Bone marrow (tissue), 2 donors: ENCODE measurements at regions not wholly inside any gene's neighbourhood (a gene's known extent, or its start where the extent isn't known, plus 50 kb on each side); places are given as distances from the start of the nearest gene placed in this dataset.
"Not testable (repeated sequence)": the region's sequence is repeated elsewhere in the genome, so short reads cannot be mapped to it uniquely, and the experiment has no call there.

Experiments used
- DNase-seq, 2 donors: peaks; one replicate each; lab custom pipeline; 2025; lab: John Stamatoyannopoulos, UW

DNA sequence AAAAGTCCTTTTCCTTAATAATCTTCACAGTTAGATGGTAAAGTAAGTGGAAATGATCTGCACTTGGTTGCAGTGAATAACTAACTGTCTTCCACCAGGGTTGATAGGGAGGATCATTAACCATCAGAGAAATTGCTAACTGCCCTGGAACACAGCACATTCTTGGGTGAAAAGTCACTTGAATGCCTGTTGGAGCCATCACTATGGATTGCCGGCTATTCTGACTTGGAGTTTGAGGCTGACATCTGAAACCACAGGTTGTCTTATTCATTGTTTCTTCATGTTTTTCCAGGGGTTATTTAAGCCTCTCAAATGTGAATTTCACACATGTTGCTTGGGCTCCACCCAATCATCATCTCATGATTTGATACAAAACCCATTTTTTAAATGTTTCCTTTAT, 901.4 kb downstream of the MCTP2 start:
- DNase-seq, result no peak

DNA sequence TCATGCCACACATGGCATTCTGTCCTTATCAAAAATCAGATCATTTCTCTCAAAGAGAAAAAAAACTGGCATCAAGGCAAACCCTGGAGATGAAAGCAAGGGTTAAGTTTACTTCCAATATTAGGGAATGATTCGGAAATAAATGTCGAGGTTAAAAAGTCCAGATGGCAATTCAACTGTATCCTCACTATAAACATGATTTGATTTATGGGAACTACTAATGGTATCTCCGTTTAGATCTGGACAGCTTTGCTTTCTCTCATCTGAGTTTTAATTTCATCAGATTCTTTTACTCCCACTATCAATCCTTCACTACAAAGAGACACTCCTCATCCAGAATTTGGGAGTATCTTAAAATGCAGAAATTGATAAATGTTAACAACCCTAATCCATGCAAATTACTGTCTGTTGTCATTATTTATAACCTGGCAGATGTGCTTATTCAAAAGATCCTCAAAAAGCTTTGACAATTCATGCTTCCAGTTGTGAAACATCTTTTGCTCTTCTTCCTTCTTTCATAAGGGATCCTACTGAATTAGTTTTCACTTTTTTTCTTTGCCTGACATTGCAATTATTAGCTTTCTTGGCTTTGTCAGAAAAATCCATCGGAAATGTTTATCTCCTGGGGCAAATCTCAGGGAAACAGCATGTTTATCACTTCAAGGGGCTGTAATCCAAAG, 903.2 kb downstream of the MCTP2 start:
- no peak for DNase-seq

DNA sequence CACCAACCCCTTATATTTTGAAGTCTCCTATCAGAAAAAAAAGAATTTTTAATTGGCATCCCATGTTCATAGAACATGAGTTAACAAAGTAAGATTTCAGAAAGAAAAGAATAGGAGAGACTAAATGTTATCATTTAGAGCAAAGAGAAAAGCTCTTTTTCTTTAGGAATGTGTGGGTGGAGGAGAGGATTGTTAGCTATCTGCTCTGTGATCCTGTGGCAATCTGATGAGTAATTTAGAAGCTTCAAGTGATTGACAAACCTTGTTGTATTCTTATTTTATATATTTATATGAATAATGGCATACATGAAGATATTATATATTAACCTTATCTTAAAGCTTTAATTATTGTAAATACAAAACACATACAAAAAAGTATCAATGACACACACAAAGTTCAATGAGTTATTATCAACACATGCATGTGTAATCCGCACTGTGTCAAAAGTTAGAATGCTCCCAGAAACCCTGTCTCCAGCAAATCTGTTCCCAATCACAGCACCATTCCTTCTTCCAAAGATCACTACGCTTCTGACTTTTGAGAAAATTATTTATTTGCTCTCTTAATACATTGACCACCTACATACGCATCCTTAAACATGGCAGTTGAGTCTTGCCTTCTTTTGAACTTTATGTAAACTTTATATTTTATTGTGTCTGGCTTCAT, 907.4 kb downstream of the MCTP2 start:
- DNase-seq, result no peak

DNA sequence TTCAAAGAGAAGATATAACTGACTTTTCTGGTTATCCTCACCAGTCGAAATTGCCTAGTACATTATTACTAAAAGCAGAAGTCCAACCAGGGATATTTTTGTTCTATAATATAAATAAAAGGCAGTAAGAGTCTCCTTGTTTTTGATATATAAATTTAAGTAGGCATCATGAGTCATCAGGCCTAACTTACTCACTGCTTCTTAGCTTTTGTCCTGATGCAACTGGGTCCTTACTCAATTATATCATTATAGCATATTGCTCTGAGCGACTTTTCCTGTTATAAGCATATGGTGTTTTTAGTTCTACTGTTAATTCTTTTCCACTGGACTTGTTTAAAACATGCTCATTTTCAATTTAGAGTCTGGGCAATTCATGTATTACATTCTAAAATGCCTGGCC, 910.1 kb downstream of the MCTP2 start:
- DNase-seq, result no peak

DNA sequence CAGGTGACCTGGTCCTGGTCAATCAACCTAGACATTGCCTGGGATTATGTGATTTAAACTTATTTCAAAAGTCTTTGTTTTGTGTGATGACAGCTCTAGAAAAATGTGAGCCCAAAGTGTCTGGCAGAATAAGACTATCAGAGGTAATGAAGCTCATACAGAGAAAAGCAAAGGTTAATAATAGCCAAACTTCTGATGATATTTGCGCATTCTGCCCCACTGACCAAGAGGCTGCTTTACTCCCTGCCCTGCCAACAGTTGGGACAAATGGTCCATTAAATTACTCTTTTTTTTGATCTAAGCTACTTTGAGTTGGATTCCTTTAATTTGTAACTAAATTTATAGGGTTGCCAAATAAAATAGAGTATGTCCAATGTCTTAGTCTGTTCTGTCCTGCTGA, 911.2 kb downstream of the MCTP2 start:
- DNase-seq, result no peak

DNA sequence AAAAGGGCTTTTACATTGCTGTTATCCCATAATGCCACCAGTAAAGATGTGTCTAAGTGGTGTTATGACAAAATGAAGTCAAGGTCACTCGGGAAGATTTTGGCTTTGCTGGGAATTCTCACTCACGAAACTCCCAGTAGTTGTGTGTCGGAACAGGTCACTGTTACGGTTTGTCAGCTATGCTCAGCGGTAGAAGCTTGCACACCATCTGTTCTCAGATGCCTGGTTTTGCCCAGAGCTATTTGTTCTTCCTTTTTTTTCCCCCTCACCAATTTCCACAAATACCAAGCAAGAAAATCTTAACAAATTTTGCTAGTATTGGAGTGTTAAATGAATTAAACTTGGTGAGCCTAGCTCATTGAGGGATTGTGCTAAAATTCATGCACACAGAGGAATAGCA, 915.1 kb downstream of the MCTP2 start:
- no peak for DNase-seq

DNA sequence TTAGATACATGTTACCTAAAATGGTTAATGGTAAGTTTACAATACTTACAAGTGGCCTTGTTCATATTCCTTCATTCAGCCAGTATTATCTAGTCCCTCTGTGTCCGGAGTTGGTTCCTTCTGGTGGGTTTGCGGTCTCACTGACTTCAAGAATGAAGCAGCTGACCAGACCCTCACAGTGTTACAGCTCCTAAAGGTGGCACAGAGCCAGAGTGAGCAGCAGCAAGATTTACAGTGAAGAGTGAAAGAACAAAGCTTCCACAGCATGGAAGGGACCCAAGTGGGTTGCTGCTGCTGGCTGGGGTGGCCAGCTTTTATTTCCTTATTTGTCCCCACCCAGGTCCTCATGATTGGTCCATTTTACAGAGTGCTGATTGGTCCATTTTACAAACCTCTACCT, 916.8 kb downstream of the MCTP2 start:
- DNase-seq, result no peak

DNA sequence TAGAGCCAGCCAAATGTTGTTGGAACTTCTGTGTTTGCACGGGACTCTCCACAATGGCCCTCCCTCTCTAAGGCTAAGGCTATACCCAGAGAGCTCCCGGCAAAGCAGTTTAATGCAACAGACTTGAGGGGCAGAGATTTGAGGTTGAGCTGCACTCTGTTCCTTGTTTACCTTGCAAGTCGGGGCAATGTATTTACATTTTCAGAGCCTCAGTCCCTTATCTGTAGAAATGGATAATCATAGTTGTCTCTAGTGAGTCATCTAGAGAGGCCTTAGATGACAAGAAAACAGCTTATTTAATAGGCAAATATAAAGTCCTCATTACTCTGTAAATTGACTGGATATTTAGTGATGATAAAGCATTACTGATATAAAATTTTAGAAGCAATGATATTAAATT, 917.7 kb downstream of the MCTP2 start:
- DNase-seq, result no peak

DNA sequence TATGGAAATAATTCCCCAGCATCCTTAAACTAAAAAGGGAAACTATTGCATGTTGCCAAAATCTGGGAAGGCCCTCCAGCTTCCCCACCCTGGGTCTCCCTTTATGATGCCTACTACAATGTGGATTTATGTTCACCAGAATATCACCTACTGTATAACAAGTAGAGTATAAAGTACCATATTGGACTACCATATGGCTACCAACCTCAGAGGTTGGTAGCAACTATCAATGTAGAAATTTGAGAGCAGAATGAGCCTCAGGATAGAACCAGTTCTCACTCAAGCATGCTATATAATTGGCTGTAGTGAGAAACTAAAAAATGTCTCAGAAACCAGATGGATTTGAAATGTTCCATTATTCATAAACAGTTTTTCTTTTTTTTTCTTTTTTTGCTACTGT, 918.4 kb downstream of the MCTP2 start:
- no peak for DNase-seq

DNA sequence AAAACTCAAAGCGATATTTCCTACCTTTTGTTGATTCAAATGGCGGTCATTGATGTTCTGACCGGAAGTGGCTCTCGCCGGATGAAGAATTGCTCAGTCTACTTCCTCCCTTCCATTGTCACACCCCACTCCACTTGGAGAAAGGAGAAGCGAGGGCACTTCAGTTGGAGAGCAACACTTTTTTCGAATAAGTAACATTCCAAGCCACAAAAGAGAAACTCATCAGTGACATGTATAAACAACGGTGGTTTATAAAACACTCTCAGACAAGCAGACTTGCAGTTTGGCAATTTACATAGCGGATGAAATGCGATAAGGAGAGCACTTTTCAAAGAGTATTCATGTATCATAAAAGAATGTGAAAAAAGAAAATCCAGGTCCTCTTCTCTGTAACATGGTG, 919.1 kb downstream of the MCTP2 start:
- no peak for DNase-seq

DNA sequence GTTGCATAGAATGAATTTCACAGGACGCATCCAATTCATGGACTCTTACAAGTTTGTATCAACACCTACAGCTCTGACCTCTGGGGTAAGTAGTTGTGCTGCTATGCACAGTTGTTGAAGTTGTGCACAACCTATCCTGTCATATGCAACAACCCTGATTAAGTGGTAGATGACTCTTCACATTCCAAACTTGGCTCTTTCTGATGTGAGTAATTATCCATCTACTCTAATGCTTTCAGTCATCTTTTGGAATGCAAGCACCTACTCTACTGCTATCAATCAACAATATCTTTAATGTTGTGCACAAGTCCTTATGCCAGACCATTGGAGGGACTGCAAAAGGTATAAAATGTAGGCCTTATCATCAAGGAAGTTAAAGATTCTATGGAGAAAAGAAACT, 921.4 kb downstream of the MCTP2 start:
- DNase-seq, result no peak

DNA sequence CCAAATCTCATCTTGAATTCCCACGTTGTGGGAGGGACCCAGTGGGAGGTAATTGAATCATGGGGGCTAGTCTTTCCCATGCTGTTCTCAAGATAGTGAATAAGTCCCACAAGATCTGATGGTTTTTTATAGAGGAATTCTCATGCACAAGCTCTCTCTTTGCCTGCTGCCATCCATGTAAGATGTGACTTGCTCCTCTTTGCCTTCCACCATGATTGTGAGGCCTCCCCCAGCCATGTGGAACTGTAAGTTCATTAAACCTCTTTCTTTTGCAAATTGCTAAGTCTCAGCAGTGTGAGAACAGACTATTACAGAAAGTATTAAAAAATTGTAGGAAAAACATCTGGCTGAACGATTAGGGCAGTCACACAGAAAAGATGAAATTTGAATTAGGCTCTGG, 921.8 kb downstream of the MCTP2 start:
- not testable (repeated sequence) for DNase-seq

DNA sequence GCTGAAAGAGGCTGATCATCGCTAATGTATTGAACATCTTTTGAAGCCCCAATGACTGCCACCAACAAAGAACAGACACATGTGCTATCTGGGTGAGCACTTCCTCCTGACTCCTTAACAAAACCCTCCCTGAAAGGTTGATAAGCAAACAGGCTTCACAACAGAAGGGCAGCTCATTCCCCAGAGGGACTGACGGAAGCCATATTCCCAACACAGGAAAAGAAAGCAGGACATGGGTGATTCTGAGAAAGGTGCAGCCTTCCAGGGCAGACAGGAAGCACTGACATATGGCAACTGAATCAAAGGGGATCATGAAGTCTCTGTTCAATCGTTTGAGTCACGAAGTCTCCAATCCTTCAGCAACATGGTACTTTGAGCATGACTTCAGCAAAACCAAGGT, 929.0 kb downstream of the MCTP2 start:
- DNase-seq, result no peak

DNA sequence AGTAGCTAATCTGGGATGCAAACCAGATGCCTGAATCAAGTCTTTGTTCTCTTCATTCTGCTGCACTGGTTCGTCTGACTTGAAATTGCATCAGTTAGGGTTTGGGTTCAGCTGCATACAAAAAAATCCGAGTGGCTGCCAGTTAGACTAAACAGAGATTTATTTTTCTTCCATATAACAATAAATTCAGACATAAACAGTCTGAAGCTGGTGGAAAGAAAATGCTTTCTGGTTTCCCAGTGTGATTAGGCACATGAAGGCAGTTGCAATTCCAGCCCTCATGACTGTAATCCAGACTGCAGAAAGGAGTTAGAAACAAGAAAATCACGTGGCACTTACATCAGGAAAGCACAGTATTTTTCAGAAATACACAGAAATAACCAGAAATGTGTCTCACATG, 930.7 kb downstream of the MCTP2 start:
- no peak for DNase-seq

DNA sequence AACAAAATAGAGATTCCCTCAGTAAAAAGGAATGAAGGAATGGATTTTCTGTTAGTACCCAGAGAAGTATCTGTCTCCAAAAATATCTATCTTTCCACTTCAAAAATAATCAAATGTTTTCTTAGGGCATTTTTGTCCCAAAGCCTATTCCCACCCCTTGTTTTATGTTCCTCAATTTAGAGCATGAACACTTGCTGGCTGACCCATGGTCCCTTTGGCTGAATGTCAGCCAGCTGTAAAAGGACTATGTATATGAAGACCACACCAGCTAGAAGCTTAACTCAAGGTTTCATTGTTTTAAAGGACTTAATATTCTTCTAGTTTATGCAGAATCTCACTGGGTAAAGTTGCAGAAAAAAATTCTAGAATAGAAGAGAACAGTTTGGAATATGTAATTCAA, 931.2 kb downstream of the MCTP2 start:
- no peak for DNase-seq

DNA sequence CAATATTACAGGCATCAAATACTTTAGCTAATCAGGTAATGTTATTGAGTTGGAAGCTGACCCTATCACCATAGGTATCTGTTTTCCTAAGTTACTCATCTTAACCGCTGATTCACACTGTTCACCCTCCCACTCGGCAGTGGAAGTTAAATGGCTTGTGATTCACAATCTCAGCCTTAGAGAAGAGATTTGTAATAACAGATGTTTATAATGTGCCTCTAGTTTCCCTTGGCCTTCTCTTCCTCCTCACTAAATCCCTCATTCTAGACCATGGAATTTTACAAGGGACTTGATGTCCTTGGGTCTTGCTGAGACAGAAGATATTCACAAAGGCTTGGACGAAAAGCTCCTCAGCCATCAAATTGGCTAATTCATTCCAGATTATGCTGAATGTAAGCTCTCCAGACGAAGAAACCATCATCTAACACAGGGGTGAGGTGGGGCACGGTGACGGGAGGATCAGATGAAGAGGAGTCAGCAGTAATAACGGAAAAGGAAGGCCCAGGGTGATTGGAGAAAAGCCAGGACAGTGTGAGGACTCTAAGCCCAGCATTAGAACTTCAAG, 931.7 kb downstream of the MCTP2 start:
- no peak for DNase-seq

DNA sequence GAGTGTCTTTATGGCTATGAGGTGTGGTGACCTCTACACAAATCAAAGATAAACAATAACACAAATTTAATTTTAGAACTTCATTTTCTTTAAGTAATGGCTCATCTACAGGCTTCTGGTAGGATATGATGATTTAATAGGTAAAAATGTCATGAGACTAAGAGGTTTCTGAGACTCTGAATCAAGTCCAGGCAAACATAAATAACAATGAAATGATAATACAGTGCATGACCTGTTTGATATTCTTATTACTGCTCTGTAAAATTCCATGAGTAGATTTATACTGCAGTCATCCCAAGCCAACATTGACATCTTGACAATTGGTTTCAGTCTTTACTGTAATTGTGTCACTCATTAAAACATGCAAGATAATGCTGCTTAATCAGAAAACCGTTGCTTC, 936.8 kb downstream of the MCTP2 start:
- no peak for DNase-seq

DNA sequence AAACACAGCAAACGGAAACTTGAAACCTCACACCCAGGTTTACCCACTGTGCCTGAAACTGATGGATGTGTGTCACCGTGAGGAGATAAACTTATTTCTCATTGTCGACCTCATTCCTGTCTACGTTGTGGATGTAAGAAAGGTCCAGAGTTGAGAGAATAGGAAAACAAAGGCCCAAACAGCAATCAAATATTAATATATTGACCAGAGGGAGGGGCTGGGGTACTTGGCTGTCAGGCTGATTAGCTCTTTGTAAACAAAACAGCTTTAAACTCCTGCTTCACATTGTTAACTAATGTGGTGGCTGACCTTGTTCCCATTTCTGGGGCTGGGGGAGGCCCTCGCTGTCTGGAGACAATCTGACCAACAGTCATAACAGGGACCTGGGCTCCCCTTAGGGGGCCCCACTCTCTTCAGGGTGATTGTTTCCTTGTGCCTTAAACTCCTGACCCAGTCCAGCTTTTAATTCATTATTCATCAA, 937.6 kb downstream of the MCTP2 start:
- no peak for DNase-seq

DNA sequence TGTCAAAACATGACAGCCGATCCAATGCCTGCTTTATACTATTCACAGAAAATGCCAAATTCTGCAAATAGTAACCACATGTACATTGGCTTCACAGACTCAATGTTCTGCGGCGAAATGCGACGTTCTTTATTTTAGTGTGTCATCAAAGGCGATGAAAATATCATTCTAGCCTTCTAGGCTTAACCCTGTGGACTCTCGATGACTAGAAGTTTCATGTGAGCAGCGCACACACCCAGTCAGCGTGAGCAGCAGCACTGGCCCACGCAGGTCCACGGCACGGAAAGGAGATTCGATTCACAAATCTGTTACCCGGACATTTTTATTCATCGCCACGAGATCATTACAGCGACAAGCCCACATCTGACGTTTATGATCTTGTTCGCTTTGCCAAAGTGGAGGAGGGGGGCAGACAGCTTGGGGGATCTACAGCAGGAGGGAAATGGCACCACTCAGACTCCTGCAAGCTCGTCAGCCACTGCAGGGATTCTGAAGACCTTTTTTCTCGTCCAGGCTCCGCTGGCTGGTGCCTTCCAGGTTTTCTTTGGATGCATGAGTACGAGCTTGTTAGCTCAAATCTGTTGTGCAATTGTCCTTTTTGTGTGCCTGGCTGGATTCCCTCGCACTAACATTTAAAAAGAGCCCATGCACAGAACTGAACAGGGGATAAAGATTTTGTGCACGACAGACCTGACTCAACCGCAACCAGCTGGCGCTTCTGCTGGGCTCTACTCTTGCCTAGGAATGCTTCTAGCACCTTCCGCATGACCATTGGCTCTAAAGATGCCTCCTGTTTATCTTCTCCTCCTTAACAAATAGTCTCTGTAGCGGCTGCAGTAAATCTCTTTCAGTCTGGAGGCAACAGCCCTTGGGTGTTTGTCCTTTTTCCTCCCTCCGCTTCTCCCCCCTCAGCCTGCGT, 938.4 kb downstream of the MCTP2 start:
- DNase-seq, result no peak

DNA sequence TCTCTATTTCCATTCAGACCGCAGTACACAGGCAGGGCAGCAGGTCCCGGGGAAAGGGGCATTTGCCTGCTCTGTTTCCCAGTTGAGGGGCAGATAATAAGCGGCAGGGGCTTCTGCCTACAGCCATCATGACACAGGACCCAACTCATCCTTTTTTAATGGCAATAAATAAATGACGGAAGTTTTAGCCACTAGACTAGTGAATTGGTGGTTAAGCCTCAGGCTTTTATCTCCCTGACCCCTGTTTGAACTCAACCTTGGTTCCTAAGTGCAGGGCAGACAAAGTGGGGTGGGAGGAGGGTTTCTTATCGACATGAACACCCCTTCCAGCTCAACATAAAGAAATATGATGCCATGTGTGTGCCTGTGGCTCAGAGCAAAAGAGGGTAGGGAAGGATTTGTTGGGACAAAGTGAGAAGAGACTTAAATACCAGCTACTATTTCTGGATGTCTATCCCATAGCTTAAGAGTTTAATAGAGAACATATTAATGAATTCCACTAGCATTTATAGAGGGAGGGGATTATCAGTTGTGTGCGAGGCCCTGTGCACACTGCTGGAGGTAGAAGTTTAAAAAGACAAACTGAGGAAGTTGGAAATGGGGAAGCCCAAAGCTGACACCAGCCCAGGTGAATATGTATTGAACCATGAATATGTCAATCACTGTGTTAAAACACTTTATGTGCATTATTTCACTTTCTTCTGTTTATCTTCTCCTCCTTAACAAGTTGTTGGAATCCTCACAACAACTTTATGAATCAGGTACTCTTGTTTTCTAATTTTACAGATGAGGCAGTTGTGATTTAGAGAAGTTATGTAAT, 939.4 kb downstream of the MCTP2 start:
- no peak for DNase-seq

DNA sequence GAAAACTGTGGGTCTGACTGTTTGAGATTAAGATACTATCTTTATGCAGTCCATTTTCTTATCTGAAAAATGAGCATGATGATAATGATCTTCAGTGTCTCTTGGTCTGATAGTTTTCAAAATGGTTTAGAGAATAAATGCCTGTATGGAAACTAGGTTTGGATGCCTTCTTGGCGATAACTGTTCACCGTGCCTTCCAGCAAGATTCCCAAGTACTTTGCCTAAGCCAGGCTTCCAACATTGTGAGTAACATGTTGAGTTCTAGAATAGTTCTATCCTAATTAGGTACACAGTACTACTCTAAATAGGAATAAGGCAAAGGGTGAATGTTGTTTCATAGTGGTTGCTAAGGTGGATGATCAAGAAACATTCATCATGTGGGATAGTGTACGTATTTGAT, 940.2 kb downstream of the MCTP2 start:
- no peak for DNase-seq
